ENCODE measurements at regions not wholly inside any gene's neighbourhood (a gene's known extent, or its start where the extent isn't known, plus 50 kb on each side); places are given as distances from the start of the nearest gene placed in this dataset.

- 74 to 92% methylated on average over 6 to 10 of the region's 10 CpGs for WGBS, 2 donors
- Histone ChIP-seq H3K27ac (no peak overlapping the region), H3K9me3 (no peaks in the 10 kb centered on the region), H3K36me3 (no peaks in the 10 kb centered on the region), H3K4me1 (peaks cover 0 to 13% (median 9%) of the 10 kb centered on the region in 4 donors), H3K4me3 (no peak overlapping the region), H3K27me3 (no peaks in the 10 kb centered on the region)
- no peak for DNase-seq
- TF ChIP-seq POLR2A (IDR thresholded peaks at IDR 0.05) (no peak), POLR2AphosphoS5 (IDR thresholded peaks at IDR 0.05) (no peak)
- no peak for ATAC-seq (ENCODE audit: low FRiP score in 2 of 2)
Observed at GRCh38 chr5:173794901-173795416, 93.2 kb upstream of the CPEB4 start.

- Histone ChIP-seq H3K27ac (no peak overlapping the region), H3K36me3 (no peaks in the 10 kb centered on the region), H3K4me1 (peaks cover 0 to 13% (median 9%) of the 10 kb centered on the region in 4 donors), H3K27me3 (no peaks in the 10 kb centered on the region), H3K9me3 (no peaks in the 10 kb centered on the region), H3K4me3 (no peak overlapping the region)
- 75 to 79% methylated on average over 1 of the region's 1 CpG for WGBS, 2 donors
- TF ChIP-seq EP300 (IDR thresholded peaks at IDR 0.05): no peak
- no peak for TF ChIP-seq POLR2A (IDR thresholded peaks at IDR 0.05)
- TF ChIP-seq CTCF (IDR thresholded peaks at IDR 0.05): no peak
- TF ChIP-seq POLR2AphosphoS5 (IDR thresholded peaks at IDR 0.05): no peak
- DNase-seq (no peak), ATAC-seq (ENCODE audit: low FRiP score in 2 of 2) (no peak)
Observed at GRCh38 chr5:173795601-173796000, 92.5 kb upstream of the CPEB4 start.

GRCh38 chr5:173796721-173797495, 91.2 kb upstream of the CPEB4 start:
- Histone ChIP-seq H3K9me3 (no peaks in the 10 kb centered on the region), H3K4me3 (no peak overlapping the region), H3K36me3 (no peaks in the 10 kb centered on the region), H3K27me3 (no peaks in the 10 kb centered on the region), H3K4me1 (peaks cover 0 to 13% (median 9%) of the 10 kb centered on the region in 4 donors), H3K27ac (no peak overlapping the region)
- WGBS, 2 donors: 77 to 87% methylated on average over 9 of the region's 9 CpGs
- ATAC-seq (ENCODE audit: low FRiP score in 2 of 2) (no peak), DNase-seq (no peak)
- TF ChIP-seq POLR2AphosphoS5 (IDR thresholded peaks at IDR 0.05) (no peak), EP300 (IDR thresholded peaks at IDR 0.05) (no peak), POLR2A (IDR thresholded peaks at IDR 0.05) (no peak), CTCF (IDR thresholded peaks at IDR 0.05) (no peak)

- Histone ChIP-seq H3K4me1 (peaks cover 0 to 20% (median 12%) of the 10 kb centered on the region in 4 donors), H3K27me3 (no peaks in the 10 kb centered on the region), H3K4me3 (no peak overlapping the region), H3K27ac (no peak overlapping the region), H3K36me3 (no peaks in the 10 kb centered on the region), H3K9me3 (no peaks in the 10 kb centered on the region)
- no peak for TF ChIP-seq POLR2A (IDR thresholded peaks at IDR 0.05)
- TF ChIP-seq CTCF (IDR thresholded peaks at IDR 0.05): no peak
- TF ChIP-seq EP300 (IDR thresholded peaks at IDR 0.05): no peak
- no peak for TF ChIP-seq POLR2AphosphoS5 (IDR thresholded peaks at IDR 0.05)
- no peak for DNase-seq
- no peak for ATAC-seq (ENCODE audit: low FRiP score in 2 of 2)
- WGBS, 2 donors: 80 to 94% methylated on average over 4 of the region's 4 CpGs
Observed at GRCh38 chr5:173798127-173798810, 89.9 kb upstream of the CPEB4 start.

- DNase-seq (no peak), ATAC-seq (ENCODE audit: low FRiP score in 2 of 2) (no peak)
- Histone ChIP-seq H3K36me3 (no peaks in the 10 kb centered on the region), H3K4me3 (no peak overlapping the region), H3K4me1 (peaks cover 0 to 9% (median 3%) of the 10 kb centered on the region in 4 donors), H3K27ac (no peak overlapping the region), H3K27me3 (no peaks in the 10 kb centered on the region), H3K9me3 (no peaks in the 10 kb centered on the region)
- TF ChIP-seq POLR2AphosphoS5 (IDR thresholded peaks at IDR 0.05) (no peak), POLR2A (IDR thresholded peaks at IDR 0.05) (no peak), CTCF (IDR thresholded peaks at IDR 0.05) (no peak), EP300 (IDR thresholded peaks at IDR 0.05) (no peak)
- WGBS, 2 donors: 86 to 91% methylated on average over 8 of the region's 8 CpGs
Observed at GRCh38 chr5:173800340-173800739, 87.8 kb upstream of the CPEB4 start.

Data from upper lobe of left lung (tissue), 6 donors.